ENCODE measurements at regions not wholly inside any gene's neighbourhood (a gene's known extent, or its start where the extent isn't known, plus 50 kb on each side); places are given as distances from the start of the nearest gene placed in this dataset.

- H3K4me2 ChIP-seq (ENCODE audit: control insufficient read depth, insufficient read depth), result no peak overlapping the region
- no peaks in the 10 kb centered on the region for H3K36me3 ChIP-seq (ENCODE audit: control insufficient read depth in 2 of 2, insufficient read depth in 2 of 2, low read length in 1 of 2)
- no peaks in the 10 kb centered on the region; a peak in 2 of 4 replicates for H3K27me3 ChIP-seq (replicated peaks in 1 of 2; ENCODE audit: control insufficient read depth in 2 of 2, insufficient read depth in 2 of 2, low read length in 1 of 2)
- H3K79me2 ChIP-seq (ENCODE audit: control insufficient read depth, insufficient read depth, low read length), result no peaks in the 10 kb centered on the region
- WGBS (ENCODE audit: insufficient coverage, insufficient replicate concordance, low lambda C conversion rate, missing lambda C conversion rate), result 21% methylated on average over 9 of the region's 9 CpGs
- no peak overlapping the region for H3K4me3 ChIP-seq
- ChIA-PET RAD21 (ENCODE audit: unreplicated experiment) (no interaction called here), CTCF (no interaction called here), POLR2A (no interaction called here), SMC1A (ENCODE audit: uncharacterized antibody, unreplicated experiment) (no interaction called here)
- no peak overlapping the region for H3K27ac ChIP-seq (ENCODE audit: control insufficient read depth, insufficient read depth)
- ATAC-seq (no peak), FAIRE-seq (no peak), DNase-seq (ENCODE audit: low read depth, low spot score) (no peak)
- no peaks in the 10 kb centered on the region for H4K20me1 ChIP-seq (ENCODE audit: control insufficient read depth, insufficient read depth)
- H3K9me3 ChIP-seq (replicated peaks; ENCODE audit: control insufficient read depth, insufficient read depth, low read length), result no peaks in the 10 kb centered on the region
- no peak overlapping the region for H2AFZ ChIP-seq (ENCODE audit: control insufficient read depth, low read depth, low read length)
- H3K9ac ChIP-seq (ENCODE audit: control insufficient read depth, insufficient read depth, low read length), result no peak overlapping the region
- in situ Hi-C loops (cut with MboI) (no loop called here), intact Hi-C loops (cut with micrococcal nuclease; ENCODE audit: unreplicated experiment) (no loop called here)
- no TSS peak for BruUV-seq (replicated peaks)
- H3K4me1 ChIP-seq (ENCODE audit: control insufficient read depth, insufficient read depth, low read length), result no peaks in the 10 kb centered on the region
- no peak for TF ChIP-seq CHD2 (IDR thresholded peaks at IDR 0.05; ENCODE audit: borderline replicate concordance, low read depth, low read length)
- TF ChIP-seq, protein P1, sequence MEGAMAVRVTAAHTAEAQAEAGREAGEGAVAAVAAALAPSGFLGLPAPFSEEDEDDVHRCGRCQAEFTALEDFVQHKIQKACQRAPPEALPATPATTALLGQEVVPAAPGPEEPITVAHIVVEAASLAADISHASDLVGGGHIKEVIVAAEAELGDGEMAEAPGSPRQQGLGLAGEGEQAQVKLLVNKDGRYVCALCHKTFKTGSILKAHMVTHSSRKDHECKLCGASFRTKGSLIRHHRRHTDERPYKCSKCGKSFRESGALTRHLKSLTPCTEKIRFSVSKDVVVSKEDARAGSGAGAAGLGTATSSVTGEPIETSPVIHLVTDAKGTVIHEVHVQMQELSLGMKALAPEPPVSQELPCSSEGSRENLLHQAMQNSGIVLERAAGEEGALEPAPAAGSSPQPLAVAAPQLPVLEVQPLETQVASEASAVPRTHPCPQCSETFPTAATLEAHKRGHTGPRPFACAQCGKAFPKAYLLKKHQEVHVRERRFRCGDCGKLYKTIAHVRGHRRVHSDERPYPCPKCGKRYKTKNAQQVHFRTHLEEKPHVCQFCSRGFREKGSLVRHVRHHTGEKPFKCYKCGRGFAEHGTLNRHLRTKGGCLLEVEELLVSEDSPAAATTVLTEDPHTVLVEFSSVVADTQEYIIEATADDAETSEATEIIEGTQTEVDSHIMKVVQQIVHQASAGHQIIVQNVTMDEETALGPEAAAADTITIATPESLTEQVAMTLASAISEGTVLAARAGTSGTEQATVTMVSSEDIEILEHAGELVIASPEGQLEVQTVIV (IDR thresholded peaks at IDR 0.05; ENCODE audit: borderline replicate concordance, partially characterized antibody), result no peak
- TF ChIP-seq HDGF (IDR thresholded peaks at IDR 0.05), result no peak
- no peak for TF ChIP-seq CREB1 (IDR thresholded peaks at IDR 0.05; ENCODE audit: low read depth)
- no peak for TF ChIP-seq RAD51 (IDR thresholded peaks at IDR 0.05)
- TF ChIP-seq ZNF217 (IDR thresholded peaks at IDR 0.05), result no peak
- TF ChIP-seq, protein P2, sequence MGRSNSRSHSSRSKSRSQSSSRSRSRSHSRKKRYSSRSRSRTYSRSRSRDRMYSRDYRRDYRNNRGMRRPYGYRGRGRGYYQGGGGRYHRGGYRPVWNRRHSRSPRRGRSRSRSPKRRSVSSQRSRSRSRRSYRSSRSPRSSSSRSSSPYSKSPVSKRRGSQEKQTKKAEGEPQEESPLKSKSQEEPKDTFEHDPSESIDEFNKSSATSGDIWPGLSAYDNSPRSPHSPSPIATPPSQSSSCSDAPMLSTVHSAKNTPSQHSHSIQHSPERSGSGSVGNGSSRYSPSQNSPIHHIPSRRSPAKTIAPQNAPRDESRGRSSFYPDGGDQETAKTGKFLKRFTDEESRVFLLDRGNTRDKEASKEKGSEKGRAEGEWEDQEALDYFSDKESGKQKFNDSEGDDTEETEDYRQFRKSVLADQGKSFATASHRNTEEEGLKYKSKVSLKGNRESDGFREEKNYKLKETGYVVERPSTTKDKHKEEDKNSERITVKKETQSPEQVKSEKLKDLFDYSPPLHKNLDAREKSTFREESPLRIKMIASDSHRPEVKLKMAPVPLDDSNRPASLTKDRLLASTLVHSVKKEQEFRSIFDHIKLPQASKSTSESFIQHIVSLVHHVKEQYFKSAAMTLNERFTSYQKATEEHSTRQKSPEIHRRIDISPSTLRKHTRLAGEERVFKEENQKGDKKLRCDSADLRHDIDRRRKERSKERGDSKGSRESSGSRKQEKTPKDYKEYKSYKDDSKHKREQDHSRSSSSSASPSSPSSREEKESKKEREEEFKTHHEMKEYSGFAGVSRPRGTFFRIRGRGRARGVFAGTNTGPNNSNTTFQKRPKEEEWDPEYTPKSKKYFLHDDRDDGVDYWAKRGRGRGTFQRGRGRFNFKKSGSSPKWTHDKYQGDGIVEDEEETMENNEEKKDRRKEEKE (IDR thresholded peaks at IDR 0.05), result no peak
- no peak for TF ChIP-seq YY1 (IDR thresholded peaks at IDR 0.05; ENCODE audit: low read depth, low read length)
- TF ChIP-seq, protein P3, sequence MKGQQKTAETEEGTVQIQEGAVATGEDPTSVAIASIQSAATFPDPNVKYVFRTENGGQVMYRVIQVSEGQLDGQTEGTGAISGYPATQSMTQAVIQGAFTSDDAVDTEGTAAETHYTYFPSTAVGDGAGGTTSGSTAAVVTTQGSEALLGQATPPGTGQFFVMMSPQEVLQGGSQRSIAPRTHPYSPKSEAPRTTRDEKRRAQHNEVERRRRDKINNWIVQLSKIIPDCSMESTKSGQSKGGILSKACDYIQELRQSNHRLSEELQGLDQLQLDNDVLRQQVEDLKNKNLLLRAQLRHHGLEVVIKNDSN (IDR thresholded peaks at IDR 0.05; ENCODE audit: borderline replicate concordance, extremely low read length, insufficient read depth, low read depth, low read length), result no peak
- TF ChIP-seq, protein P4, sequence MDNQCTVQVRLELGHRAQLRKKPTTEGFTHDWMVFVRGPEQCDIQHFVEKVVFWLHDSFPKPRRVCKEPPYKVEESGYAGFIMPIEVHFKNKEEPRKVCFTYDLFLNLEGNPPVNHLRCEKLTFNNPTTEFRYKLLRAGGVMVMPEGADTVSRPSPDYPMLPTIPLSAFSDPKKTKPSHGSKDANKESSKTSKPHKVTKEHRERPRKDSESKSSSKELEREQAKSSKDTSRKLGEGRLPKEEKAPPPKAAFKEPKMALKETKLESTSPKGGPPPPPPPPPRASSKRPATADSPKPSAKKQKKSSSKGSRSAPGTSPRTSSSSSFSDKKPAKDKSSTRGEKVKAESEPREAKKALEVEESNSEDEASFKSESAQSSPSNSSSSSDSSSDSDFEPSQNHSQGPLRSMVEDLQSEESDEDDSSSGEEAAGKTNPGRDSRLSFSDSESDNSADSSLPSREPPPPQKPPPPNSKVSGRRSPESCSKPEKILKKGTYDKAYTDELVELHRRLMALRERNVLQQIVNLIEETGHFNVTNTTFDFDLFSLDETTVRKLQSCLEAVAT (IDR thresholded peaks at IDR 0.05), result no peak
- TF ChIP-seq MYC (IDR thresholded peaks at IDR 0.05; ENCODE audit: insufficient read depth, insufficient read length, insufficient replicate concordance, low read length, severe bottlenecking), result no peak
- TF ChIP-seq TCF7 (IDR thresholded peaks at IDR 0.05; ENCODE audit: borderline replicate concordance), result no peak
- TF ChIP-seq IRF5 (IDR thresholded peaks at IDR 0.05; ENCODE audit: borderline replicate concordance), result no peak
- TF ChIP-seq TCF12 (IDR thresholded peaks at IDR 0.05; ENCODE audit: low read depth, low read length), result no peak
- no peak for TF ChIP-seq POLR2A (IDR thresholded peaks at IDR 0.05; ENCODE audit: low read depth, low read length)
- no peak for TF ChIP-seq IRF3 (IDR thresholded peaks at IDR 0.05)
Observed at GRCh38 chr1:30244801-30245200, 478.6 kb downstream of the MATN1 start.
